ENCODE measurements at regions not wholly inside any gene's neighbourhood (a gene's known extent, or its start where the extent isn't known, plus 50 kb on each side); places are given as distances from the start of the nearest gene placed in this dataset.

GRCh38 chr7:115146148-115146547, 224.3 kb downstream of the MDFIC start:
- H3K4me2 ChIP-seq (ENCODE audit: insufficient read depth, low read length): no peak overlapping the region
- no peaks in the 10 kb centered on the region for H4K20me1 ChIP-seq (replicated peaks; ENCODE audit: control insufficient read depth, insufficient read depth, low read length)
- no peak for FAIRE-seq
- ChIA-PET POLR2A (no interaction called here), CTCF (ENCODE audit: low intra/inter-chr PET ratio) (no interaction called here)
- H3K27me3 ChIP-seq (ENCODE audit: control insufficient read depth in 2 of 2, insufficient read depth in 2 of 2, low read length in 2 of 2): no peaks in the 10 kb centered on the region
- H3K4me3 ChIP-seq: no peak overlapping the region
- H3K9ac ChIP-seq (ENCODE audit: insufficient read depth in 1 of 2, low read depth in 2 of 2, low read length in 2 of 2): no peak overlapping the region
- H3K4me1 ChIP-seq (replicated peaks in 1 of 2; ENCODE audit: control insufficient read depth in 2 of 2, insufficient read depth in 2 of 2, low read length in 2 of 2): no peaks in the 10 kb centered on the region
- DNase-seq (ENCODE audit: extremely low read depth in 1 of 4, low spot score in 3 of 4): no peak
- no peak for ATAC-seq
- no peaks in the 10 kb centered on the region for H3K36me3 ChIP-seq (ENCODE audit: control insufficient read depth, insufficient read depth, low read length)
- no peak overlapping the region for H3K27ac ChIP-seq (ENCODE audit: extremely low read depth, low read depth, low read length)
- intact Hi-C loops (cut with micrococcal nuclease): no loop called here
- in situ Hi-C loops (cut with MboI): no loop called here
- no TSS peak for BruUV-seq (replicated peaks)
- H3K79me2 ChIP-seq (ENCODE audit: control insufficient read depth, insufficient read depth, low read length): no peaks in the 10 kb centered on the region
- H3K9me1 ChIP-seq (ENCODE audit: control insufficient read depth, insufficient read depth, low read length): no peaks in the 10 kb centered on the region
- WGBS (ENCODE audit: insufficient coverage, low coverage, missing lambda C conversion rate): 1% methylated on average over 3 of the region's 3 CpGs
- no peak overlapping the region for H2AFZ ChIP-seq (ENCODE audit: low read depth, low read length)
- peaks cover 1% of the 10 kb centered on the region for H3K9me3 ChIP-seq (replicated peaks; ENCODE audit: control insufficient read depth, insufficient read depth, low read depth, low read length)
- no peak for TF ChIP-seq CREB3L1 (IDR thresholded peaks at IDR 0.05; ENCODE audit: borderline replicate concordance, low read depth)
- no peak for TF ChIP-seq ESRRA (IDR thresholded peaks at IDR 0.05; ENCODE audit: borderline replicate concordance, low read depth)
- no peak for TF ChIP-seq RBBP5 (IDR thresholded peaks at IDR 0.05; ENCODE audit: borderline replicate concordance, insufficient read depth, low read length, poor library complexity, severe bottlenecking)
- no peak for TF ChIP-seq ID3 (CRISPR knock-in tag; IDR thresholded peaks at IDR 0.05)
- TF ChIP-seq ID3 (tag; IDR thresholded peaks at IDR 0.05): no peak
- TF ChIP-seq HINFP (tag; conservative IDR thresholded peaks at IDR 0.05; ENCODE audit: low read depth): no peak
- TF ChIP-seq TFAP4 (CRISPR knock-in tag; IDR thresholded peaks at IDR 0.05; ENCODE audit: borderline replicate concordance): no peak
